ENCODE measurements at regions not wholly inside any gene's neighbourhood (a gene's known extent, or its start where the extent isn't known, plus 50 kb on each side); places are given as distances from the start of the nearest gene placed in this dataset.

DNA sequence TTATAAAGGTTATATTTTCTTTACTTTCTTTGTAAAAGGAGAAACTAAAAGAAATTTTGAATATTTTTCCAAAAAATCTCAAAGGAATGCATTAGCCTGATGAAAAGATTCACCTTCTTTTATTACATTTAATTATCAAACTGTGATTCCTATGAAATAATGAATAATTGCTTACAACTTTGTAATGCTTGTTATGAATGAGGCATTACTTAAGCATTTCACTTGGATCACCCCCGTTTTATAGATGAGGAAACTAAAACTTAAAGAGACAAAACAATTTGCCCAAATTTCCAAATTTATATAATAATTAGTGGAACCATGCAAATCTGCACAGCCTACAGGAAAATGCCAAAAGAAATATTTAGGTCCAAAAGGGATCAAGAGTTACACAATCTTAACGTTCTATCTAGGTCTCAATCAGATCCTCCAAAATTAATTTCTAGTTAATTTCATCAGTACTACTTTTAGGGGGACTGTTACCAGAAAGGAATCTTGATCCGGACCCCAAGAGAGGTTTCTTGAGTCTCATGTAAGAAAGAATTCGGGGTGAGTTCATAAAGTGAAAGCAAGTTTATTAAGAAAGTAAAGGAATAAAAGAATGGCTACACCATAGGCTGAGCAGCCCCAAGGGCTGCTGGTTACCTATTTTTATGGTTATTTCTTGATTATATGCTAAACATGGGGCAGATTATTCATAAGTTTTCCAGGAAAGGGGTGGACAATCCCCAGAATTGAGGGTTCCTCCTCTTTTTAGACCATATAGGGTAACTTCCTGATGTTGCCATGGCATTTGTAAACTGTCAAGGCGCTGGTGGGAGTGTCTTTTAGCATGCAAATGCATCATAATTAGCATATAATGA, 288.0 kb downstream of the ADGB start:
- DNase-seq, result no peak

DNA sequence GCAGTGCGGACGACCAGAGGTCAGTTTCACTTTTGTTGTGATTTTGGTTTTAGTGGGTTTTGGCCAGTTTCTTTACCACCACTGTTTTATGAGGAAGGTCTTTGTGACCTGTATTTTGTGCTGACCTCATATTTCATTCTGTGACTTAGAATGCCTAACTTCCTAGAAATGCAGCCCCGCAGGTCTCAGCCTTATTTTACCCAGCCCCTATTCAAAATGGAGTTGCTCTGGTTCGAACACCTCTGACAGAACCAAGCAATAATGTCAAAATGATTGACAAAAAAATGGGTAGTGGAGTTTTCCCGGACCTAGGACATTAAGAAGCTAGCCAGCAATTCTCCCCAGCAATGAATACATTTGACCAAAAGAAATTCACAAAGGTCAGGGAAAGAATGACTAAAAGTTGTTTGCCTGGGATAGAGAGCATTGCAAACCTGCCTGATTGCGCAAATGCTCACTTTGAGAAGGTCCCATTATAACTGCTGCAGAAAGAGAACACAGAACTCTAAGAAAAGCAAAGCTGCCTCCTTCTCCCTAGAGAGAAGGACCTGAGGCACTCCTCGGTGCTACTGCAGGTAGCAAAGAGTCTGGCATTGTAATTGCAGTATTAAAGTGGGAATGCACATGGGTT, 288.8 kb downstream of the ADGB start:
- DNase-seq, result no peak

DNA sequence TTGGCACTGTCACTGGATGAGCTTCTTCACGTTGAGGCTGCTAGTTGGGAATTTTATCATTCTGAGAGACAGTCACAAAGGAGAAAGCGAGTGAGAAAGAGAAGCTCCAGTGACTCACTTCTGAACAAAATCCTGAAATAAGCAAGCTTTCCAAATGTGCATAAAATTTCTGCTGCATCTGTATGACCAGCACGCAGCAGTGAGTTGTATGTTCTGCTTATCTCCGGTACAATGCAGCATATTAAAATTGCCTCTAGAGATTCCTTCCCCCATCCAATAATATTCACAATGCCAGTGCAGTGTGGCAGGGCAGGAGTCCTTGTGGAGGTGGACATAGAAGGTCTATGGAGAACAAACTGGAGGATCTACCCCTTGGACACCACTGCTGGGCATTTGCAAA, 290.5 kb downstream of the ADGB start:
- DNase-seq, result no peak

DNA sequence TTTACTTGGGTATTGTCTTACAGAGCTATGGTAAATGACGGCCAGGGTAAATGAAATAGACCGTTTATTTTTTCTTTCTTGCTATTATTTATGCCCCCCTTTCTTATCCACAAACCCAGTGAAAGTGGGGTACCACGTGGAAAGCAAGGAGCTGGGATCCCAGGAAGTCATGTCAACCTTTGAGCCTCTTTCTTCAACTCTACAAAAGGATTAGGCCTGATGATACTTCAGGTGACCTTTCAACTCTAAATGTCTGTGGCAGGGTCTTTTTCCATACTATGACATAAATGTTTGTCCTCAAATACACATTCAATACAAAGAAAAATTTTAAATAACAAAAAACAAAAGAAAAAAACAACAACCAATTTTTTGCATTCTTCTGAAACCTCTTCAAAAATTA, 291.4 kb downstream of the ADGB start:
- no peak for DNase-seq

DNA sequence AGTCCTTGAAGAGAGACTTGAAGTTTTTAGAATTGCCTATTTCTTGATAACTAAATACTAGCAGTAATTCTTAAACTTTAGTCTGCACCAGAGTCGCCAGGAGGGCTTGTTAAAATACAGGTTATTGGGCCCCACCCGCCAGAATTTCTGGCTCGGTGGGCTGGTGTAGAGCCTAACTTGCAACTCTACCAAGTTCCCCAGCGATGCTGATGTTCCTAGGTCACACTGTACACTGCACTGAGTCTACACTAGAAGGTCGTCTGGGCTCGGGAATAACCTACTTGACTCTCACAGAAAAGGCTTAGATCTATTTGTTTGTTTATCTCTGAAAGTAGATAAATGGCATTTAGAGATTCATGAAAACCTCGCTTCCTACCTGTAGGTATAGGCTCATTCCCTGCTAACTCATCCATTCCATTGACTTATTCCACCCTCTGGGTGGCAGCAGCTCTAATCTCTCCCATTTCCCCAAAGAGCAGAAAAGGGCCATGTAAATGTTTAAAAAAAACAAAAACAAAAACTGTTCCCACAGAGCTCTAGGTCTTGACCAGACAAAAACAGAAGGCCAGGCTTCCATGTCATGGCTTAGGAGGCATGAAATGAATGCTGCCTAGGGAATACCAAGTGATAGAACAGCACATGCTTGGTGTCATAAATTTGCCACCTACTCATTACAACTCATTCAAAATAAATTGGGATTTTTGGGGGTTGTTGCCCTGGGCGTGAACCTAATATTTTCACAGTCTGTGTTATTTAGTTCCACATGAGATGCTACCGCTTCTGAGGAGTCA, 292.1 kb downstream of the ADGB start:
- no peak for DNase-seq

DNA sequence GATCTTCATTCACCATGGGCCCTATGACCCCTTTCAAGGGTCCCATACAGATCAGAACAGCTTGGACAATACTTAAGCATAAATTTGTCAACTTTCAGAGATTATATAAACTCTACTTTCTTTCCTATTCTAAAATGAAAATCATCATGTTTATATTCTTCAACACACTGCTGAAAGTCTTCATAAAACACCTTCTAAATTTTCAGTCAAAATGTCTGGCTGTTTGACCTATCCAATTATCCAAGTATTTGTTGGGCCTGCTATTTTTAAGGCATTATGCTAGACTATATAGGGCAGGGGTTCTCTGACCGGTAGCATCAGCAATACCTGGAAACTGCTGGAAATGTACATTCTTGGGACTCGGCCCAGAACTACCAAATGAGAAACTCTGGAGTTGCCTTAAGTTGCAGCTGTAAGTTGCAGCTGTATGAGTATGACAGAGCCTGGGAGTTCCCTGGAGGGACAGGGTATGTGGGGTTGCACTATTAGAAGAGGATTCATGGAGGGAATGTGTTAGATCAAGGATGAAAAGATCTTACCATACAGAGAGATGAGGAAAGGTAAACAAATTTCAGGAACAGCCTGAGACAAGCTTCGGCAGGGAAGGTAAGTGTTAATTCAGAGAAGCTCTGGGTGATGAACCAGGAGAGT, 293.0 kb downstream of the ADGB start:
- DNase-seq, result no peak

DNA sequence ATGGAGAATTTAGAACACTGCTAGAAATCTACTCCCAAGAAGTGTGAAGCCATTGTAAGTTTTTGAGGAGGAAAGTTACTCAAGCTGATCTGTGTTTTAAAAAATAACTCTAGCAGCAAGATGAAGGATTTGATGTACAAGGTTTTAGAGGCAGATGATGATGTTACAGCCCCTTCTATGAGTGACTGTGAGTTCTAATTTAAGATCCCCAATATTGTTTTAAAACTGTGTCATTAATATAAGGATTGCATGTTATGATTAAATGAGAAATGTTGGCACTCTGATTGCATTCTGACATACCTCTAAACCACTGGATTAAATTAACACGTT, 293.5 kb downstream of the ADGB start:
- no peak for DNase-seq

DNA sequence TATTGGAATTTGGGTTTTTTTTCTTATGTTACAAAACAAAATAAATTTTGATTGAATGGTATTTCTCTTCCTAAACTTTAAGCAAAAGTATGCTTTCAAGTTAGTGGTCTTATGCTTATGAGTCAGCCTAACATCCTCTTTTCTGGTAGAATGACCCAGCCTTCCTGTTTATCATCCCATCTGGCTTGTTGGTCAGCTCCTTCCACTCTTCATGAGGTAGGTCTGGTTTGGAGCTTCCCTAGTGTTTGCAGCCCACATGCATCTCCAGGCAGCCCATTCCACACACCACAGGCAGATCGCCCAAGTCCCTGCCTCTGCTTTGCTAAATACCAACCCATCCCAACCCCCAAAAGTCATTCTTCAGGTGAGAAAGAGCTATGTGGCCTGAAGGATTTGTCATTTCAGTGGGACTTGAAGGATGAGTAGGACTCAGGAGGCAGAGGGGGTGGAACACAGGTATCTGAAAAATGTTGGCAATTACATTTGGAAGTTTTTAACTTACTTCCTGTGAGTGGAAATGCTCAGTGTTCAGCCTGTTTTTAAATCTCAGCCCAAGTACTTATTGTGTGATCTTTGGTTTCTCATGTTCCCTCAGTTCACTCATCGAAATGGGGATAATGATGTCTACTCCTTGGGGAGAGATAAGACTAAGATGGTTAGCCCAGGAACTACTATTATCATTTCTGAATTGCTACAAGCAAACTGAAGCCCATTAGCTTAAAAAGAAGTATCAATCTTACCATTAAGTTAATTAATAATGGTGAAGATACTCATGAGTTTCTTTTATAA, 294.0 kb downstream of the ADGB start:
- DNase-seq, result no peak

DNA sequence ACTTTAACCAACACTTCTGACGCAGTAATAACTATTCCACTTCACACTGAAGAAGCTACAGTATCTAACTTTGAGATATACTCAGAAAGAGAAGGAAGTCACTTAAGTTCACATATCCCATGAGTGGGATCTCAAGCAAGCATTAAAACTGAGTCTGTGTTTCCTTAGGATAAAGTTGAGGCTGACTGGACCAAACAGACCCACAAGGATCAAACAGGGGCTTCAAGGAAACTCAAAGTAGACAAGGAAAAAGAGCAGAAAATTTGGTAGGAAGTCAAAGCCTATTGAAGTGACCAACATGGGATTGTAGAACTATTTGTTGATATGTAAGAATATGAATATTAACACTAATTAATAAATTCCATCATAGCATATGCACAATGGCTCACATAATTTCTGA, 294.9 kb downstream of the ADGB start:
- DNase-seq, result no peak

DNA sequence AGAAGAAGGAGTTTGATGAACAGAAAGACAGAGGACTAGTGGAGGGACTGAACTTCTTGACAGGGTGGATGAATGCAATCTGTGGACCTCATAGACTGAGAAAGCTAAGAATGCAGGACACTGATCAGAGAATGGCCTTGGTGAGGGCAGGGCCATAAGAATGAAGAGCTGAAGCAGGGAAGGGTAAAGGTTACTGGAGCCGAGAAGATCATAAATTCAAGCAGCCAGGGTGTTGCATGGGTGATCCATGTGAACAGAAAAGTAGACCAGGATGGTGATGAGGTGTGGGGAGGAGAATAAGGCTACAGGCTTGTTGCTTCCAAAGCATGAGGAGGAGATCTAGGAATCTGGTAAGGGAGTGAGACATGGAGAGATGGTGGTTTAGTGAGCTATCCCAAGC, 295.9 kb downstream of the ADGB start:
- no peak for DNase-seq

DNA sequence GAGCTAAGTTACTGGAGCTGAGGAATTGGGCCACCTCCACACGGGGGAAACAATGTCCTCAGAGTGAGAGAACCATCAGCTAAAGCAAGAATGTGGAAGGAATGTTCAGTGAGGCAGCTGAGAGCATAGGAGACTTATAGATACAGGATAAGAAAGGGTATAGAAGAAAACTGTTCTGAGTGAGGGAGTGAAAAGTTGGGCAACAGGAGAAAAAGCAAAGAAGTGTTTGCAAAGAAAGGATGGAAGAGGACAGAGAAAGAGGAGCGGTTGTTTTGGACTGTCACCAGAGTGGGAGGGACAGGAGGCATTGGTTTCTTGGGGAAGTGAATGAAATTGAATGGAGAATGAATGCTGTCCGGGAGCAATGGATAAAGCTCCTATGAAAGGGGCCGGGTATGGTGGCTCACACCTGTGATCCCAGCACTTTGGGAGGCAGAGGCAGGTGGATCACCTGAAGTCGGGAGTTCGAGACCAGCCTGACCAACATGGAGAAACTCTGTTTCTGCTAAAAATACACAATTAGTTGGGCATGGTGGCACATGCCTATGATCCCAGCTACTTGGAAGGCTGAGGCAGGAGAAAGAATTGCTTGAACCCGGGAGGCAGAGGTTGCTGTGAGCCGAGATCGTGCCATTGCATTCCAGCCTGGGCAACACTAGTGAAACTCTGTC, 296.5 kb downstream of the ADGB start:
- no peak for DNase-seq

DNA sequence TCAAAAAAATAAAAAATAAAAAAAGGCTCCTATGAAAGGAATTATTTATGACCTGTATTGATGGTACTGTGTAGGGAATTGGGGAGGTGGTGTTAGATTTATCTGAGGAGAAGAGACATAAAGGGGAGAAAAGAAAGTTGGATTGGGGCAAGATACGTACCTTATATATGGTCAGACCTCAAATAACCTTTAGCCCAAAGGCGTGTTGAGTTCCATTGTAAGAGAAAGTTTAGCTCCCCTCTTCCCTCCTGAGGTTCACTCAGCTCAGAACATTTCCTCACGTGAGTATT, 296.9 kb downstream of the ADGB start:
- DNase-seq, result no peak

DNA sequence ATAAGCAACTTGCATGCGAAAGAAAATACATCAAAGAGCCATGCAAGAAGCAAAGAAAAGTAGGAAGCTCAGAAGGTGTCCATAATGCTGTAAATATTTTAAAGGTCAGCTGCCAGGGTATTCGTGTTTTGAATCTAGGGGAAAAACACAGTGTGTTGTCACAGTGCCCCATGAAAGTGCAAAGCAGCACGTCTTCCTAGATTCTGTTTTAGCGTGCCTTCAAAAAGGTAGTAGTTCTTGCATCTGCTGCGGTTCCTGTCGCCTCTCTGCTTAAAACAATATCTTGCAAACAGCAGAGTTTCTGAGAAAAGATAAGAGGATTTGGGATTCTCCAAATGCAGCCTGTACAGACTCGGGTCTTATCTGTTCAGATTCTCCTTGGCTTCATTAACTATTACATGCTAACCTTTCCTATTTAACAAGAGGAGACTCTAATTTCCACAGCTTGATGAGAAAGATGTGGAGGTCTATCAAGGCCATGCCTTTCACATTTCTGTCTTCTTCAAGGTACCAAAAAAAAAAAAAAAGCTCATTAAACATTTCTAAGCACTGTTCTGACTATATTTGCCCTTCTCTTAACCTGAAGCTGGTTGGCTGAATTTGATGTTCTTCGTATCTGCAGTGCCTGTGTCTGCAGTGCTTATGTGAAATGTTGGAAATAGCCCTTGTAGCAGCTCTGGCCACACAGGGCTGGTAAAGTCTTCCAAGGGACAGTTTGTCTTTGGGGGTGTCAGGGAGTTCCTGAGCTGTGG, 297.5 kb downstream of the ADGB start:
- DNase-seq, result no peak

DNA sequence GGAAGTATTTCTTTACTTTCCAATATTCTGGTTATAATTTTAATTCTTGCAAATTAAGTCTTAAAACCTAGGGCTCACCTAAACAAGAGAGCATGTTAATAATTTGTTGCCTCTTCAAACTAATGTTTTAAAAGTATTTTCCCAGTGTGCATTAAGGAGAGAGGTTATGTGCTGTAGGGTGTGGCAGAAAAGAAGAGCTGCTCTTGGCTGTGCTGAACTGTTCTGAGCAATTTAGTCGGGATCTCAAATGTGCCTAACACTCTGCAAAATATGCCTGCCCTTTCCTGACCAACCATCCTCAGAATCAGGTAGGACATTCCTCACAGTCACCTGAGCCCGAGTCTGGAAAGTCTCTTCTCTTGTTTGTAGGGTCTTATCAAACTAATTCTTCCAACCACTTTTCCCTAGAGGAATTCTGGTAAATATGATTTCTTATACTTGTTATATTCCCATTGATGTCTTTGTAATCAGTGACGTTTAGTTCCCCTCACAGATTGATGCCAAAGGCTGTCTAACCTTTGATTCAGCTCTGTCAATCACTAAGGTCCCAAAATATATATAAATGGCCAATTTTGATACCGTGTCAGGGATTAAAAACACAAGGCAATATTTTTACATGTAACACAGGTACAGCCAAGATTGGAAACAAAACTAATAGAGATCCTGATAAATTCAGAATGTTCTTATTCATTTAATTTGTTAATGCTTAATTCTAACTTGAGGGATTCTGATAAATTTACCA, 298.4 kb downstream of the ADGB start:
- DNase-seq, result no peak

DNA sequence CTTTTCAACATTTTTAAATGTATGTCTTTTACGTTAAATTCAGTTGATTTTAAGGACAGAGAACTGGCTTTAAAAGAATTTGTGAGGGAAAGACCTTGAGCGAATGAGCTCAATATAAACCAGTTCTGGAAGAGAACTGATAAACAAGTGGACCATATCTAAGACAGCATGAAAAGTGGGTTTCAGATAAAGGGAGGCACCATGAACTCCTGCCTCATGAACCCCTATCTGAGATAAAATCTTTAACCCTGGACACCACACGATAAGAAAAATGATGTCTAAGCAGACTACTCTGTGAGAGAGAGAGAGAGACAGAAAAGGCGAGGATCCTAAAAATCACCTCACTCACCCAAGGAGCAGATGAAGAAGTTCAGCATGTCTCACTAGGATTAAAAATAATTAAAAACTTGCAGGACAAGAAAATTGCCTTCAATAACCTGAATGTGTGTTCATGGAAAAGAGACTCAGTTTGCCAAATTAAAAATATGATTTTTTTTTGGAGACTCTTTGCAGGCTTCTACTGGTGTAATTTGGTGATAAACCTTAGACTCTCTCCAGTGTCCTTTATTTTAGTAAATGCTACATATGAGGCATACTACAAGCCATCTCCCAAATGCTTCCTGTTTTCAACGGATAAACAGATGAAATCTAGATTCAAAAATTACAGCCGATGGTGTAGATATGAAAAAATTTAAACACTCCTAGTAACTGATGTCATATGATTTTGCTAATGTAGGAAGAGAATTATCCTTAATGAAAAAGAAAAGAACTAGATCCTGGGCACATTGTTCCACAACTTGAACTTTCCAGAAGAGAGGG, 299.5 kb downstream of the ADGB start:
- no peak for DNase-seq

DNA sequence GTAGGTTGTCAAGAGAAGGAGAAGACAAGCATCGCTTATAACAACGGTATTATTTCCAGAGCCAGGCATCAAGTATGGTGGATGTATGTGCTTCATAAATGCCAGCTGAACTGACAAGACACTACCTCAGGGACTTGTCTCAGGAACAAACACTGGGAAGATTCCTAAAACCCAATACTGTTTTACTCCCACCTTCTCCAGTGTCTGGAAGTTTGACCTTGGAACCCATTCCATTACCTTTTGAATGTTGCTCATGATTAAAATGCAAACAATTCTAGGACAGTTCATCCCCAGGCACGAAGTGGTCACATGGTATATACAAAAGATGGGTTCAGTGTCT, 300.1 kb downstream of the ADGB start:
- no peak for DNase-seq

DNA sequence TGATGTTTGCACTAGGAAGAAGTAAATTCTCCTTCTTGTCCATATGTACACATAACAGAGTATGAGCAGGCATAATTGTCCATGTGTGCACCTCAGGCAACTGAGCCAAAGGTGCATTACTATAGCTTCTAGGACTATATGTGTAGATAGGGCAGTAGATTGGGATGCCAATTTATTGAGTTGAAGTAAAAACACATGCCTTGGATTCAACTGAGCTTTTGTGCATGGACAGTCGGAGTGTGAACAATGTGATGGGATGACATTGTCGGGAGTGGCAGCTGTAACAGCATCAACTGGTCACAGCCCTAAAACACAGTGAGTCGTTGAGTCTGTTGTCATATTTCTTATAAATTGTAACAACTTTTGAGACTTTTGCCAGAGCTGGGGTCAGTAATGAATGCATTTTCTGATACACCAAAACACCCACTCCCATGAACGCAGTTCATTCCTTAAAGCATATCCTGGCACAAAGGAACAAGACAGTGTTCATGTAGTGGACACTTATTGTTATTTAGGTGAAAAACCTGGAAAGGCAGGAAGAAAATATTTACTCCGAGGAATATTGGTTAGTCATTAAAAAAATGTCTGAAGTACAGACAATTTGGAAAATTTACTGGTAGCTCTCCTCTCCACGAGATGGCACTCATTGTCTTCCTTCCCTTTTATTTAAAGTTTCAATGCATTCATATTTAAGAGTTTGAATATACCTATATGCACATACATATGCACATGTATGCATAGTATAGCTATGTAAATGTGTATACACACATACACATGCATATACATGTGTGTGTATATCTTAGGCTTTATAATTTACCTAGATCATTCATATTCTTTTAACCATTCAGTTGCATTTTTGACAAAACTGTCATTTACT, 302.0 kb upstream of the STXBP5 start:
- DNase-seq, result no peak

DNA sequence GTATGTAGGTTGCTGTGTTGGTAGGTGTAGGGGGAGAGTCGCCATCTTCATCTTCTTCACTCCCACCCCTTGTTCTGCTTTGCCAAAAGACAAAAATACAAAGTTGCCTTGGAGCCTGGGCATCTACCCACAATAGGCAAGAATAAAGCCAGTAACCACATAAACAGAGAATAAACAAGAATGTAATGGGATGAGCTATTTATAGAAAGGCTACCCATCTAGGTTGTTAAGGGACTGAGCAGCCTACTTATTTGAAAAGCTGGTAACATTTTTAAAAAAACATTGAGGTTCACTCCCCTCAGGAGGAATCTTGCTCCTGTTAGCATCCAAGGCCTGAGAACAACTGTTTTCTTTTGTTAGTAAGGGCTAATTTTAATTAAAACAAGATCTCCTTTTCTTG, 301.4 kb upstream of the STXBP5 start:
- no peak for DNase-seq

DNA sequence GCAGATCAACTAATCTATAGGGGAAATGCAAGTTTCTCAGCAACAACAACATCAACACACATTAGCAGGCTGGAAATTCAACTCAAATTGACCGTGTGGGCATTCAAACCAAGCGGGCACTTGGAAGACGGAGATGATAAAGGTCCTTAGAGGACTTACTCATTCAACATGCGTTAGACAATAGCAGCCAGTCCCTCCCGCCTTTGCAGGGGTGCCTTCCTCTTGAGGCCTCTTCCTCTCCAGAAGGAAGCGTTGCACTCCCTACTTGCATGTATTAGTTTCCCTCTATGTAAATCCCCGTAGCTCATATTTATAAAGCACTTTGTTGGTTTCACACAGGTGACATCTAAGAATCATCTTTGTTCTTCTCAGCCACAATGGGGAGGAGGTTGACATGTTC, 300.8 kb upstream of the STXBP5 start:
- no peak for DNase-seq

All from midbrain (tissue), 1 donor.